Bronchial epithelial cell (primary cell): ENCODE measurements at regions not wholly inside any gene's neighbourhood (a gene's known extent, or its start where the extent isn't known, plus 50 kb on each side); places are given as distances from the start of the nearest gene placed in this dataset.

Experiments
- DNase-seq: peaks from one replicate; pipeline ENCODE4 v3.0.0-alpha.2; 2010; ENCODE audit warnings: low read depth
- FAIRE-seq: peaks from 2 replicates; lab custom pipeline; 2011; peaks lifted over from hg19 to GRCh38; lab: Jason Lieb, UNC
- H3K27me3 ChIP-seq: 2 replicates; pipeline ENCODE4 v1.5.1; 2011; ENCODE audit warnings: low read length; ENCODE audit not compliant: control insufficient read depth, insufficient read depth
- H3K36me3 ChIP-seq: 2 replicates; pipeline ENCODE4 v1.5.1; 2011; ENCODE audit warnings: low read length; ENCODE audit not compliant: control insufficient read depth, insufficient read depth
- H3K4me3 ChIP-seq: 2 replicates; pipeline ENCODE4 v1.5.1; 2011; ENCODE audit warnings: mild to moderate bottlenecking, low read depth, low read length, control low read depth
- TF ChIP-seq, protein P1 (sequence below): IDR thresholded peaks from 2 replicates; pipeline ENCODE4 v1.5.1; 2011; ENCODE audit warnings: mild to moderate bottlenecking, moderate library complexity, low read length, control low read depth, inconsistent platforms; ENCODE audit not compliant: insufficient read depth, severe bottlenecking

DNA sequence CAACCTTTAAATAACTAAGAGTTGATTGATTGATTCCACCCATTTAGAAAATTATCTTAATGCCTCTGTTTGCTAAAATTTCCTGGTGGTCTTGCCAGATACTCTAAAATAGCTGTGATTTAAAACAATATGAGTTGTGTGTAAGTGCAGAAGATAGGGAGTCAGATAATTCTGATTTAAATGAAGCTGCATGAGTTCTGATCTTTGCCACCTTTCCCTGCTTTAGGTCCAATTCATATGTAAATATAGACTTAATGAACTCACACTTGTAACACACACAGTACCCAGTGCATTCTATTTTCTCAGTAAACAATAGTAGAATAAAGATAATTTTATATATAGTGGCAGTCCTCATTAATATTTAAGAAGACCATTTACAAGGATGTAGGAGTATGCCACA lies 981.8 kb downstream of the SLITRK1 start:
- H3K27me3 ChIP-seq = no peaks in the 10 kb centered on the region
- FAIRE-seq = no peak
- no peak for DNase-seq
- H3K4me3 ChIP-seq = no peak overlapping the region
- H3K36me3 ChIP-seq = no peaks in the 10 kb centered on the region
- TF ChIP-seq, protein P1, sequence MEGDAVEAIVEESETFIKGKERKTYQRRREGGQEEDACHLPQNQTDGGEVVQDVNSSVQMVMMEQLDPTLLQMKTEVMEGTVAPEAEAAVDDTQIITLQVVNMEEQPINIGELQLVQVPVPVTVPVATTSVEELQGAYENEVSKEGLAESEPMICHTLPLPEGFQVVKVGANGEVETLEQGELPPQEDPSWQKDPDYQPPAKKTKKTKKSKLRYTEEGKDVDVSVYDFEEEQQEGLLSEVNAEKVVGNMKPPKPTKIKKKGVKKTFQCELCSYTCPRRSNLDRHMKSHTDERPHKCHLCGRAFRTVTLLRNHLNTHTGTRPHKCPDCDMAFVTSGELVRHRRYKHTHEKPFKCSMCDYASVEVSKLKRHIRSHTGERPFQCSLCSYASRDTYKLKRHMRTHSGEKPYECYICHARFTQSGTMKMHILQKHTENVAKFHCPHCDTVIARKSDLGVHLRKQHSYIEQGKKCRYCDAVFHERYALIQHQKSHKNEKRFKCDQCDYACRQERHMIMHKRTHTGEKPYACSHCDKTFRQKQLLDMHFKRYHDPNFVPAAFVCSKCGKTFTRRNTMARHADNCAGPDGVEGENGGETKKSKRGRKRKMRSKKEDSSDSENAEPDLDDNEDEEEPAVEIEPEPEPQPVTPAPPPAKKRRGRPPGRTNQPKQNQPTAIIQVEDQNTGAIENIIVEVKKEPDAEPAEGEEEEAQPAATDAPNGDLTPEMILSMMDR = no peak

DNA sequence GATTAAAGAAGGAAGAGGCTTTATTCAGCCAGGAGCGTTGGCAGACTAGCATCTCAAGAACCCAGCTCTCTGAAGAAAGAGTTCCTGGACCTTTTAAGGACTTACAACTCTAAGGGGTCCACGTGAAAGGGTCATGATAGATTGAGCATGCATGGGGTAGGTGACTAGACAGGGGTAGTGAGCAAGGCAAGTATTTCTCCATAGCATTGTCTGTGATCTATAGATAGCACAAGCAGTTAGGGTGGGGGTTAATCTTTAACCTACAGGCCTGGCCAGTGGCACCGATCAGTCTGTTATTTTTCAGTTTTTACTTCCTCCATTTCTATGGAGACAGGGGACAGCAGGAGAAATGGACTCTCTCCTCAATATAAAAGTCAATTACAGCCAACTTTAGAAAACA lies 983.7 kb downstream of the SLITRK1 start:
- DNase-seq (no peak), FAIRE-seq (no peak)
- H3K27me3 ChIP-seq = no peaks in the 10 kb centered on the region
- no peaks in the 10 kb centered on the region for H3K36me3 ChIP-seq
- TF ChIP-seq, protein P1 = no peak
- H3K4me3 ChIP-seq = no peak overlapping the region

DNA sequence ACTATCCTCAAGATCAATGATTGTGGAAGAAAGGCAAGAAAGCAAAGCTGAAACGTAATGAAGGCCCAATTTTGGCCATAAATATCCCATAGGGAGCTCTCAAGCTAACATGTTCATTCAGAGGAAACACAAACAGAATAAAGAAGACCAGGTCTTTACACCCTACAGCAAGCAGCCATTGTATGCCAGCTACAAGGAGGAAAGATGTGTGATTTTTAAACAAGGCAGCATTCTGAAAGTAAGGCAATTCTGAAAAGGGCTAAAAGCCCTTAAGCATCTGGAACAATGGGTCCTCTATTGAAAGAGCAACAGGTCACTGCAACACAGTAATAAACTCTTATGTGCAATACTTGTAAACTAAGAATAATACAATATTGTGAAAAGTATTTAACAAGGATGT lies 1002.4 kb downstream of the SLITRK1 start:
- TF ChIP-seq, protein P1 = no peak

DNA sequence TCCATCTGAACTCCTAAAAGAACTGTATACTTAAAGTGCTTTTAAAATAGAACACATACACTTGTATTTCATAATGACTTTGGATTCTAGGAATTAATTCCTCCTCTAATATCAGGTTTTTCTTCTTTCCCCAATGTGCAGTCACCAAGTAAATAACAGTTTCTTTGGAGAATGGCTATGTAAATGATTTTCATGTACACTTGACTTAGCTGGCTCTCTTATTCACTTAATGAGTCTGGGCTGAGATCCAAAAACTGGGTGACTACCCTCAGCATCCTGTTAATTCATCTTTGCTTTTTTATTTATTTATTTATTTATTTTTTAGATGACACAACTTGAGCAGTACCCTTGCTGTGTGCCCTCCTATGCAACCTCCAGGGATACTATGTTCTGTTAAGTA lies 1003.7 kb downstream of the SLITRK1 start:
- Histone ChIP-seq H3K36me3 (no peaks in the 10 kb centered on the region), H3K27me3 (no peaks in the 10 kb centered on the region), H3K4me3 (no peak overlapping the region)
- FAIRE-seq = no peak
- TF ChIP-seq, protein P1 = no peak
- peak; percentile 35 for DNase-seq

More for the DNA sequence above, 1002.4 kb downstream of the SLITRK1 start:
- Histone ChIP-seq H3K36me3 (no peaks in the 10 kb centered on the region), H3K27me3 (no peaks in the 10 kb centered on the region), H3K4me3 (no peak overlapping the region)
- FAIRE-seq = no peak
- DNase-seq = no peak

DNA sequence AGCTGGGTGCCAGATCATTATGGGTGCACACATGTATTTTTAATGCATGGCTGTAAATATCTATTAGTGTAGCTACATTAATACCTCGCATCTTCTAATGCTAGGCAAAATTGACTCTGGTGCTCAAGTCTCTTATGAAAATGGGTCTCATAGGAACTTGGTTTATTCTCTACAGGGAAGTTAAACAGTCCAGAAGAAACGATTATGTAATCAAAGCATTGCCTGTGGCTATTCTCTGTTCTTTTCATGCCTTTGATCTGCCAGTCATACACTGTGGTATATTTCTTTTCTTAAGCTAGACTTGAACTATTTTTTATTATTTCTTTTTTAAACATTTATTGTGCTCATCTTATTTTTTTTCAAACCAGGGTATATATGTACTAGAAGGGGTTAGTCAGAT lies 1015.0 kb downstream of the SLITRK1 start:
- TF ChIP-seq, protein P1 = no peak
- Histone ChIP-seq H3K36me3 (no peaks in the 10 kb centered on the region), H3K4me3 (no peak overlapping the region), H3K27me3 (no peaks in the 10 kb centered on the region)
- no peak for FAIRE-seq
- DNase-seq = peak; percentile 4

DNA sequence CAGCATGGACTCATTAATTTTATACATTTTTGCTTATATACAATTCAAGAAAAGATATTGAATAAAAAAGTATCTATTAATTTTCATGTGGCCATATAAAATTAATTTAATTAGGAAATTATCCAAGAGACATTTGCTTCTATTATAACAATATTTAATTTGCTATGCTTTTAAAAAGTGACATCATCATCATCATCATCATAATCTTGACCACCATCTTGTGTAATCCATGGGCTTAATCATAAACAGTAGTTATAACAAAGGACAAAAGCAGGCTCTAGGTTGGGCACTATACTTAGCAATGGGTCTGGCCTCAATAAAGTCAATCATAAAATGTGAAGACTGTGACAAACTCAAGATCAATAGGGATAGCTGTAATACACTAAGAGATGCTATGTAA lies 1031.6 kb downstream of the SLITRK1 start:
- no peak for DNase-seq
- FAIRE-seq = no peak
- TF ChIP-seq, protein P1 = no peak
- H3K27me3 ChIP-seq = no peaks in the 10 kb centered on the region
- no peaks in the 10 kb centered on the region for H3K36me3 ChIP-seq
- no peak overlapping the region for H3K4me3 ChIP-seq
